Aorta (tissue), 5 donors: ENCODE measurements at regions not wholly inside any gene's neighbourhood (a gene's known extent, or its start where the extent isn't known, plus 50 kb on each side); places are given as distances from the start of the nearest gene placed in this dataset.

Experiments
- ATAC-seq: fragments of 200-7000 bp; cut with Tn5 transposase; one replicate; pipeline ENCODE4 v1.9.1; 2022; ENCODE audit warnings: moderate library complexity; ENCODE audit not compliant: low FRiP score
- DNase-seq, 2 donors: peaks; one replicate each; pipeline ENCODE4 v3.0.0-alpha.2; 2020
- H3K27ac ChIP-seq, 2 donors: one replicate each; pipeline ENCODE4 v1.5.1; 2013; ENCODE audit warnings: low read length in 2 of 2, mild to moderate bottlenecking in 2 of 2, moderate library complexity in 2 of 2, control low read depth in 1 of 2, inconsistent platforms in 1 of 2, low read depth in 1 of 2
- H3K27me3 ChIP-seq, 2 donors: one replicate each; pipeline ENCODE4 v1.6.1; 2013; ENCODE audit warnings: control low read depth in 1 of 2, low read length in 1 of 2, mild to moderate bottlenecking in 1 of 2, moderate library complexity in 1 of 2; ENCODE audit not compliant: insufficient read depth in 2 of 2, control insufficient read depth in 1 of 2
- H3K36me3 ChIP-seq, 2 donors: one replicate each; pipeline ENCODE4 v1.6.1; 2013; ENCODE audit warnings: control low read depth in 1 of 2, low read length in 1 of 2, mild to moderate bottlenecking in 1 of 2; ENCODE audit not compliant: insufficient read depth in 2 of 2, control insufficient read depth in 1 of 2
- H3K4me1 ChIP-seq, 2 donors: one replicate each; pipeline ENCODE4 v1.6.1; 2013; ENCODE audit warnings: low read length in 2 of 2, control low read depth in 1 of 2, mild to moderate bottlenecking in 1 of 2, moderate library complexity in 1 of 2; ENCODE audit not compliant: insufficient read depth in 2 of 2, control insufficient read depth in 1 of 2
- H3K4me3 ChIP-seq, 2 donors: one replicate each; pipeline ENCODE4 v1.5.1; 2013; ENCODE audit warnings: low read length in 2 of 2, control low read depth in 1 of 2, mild to moderate bottlenecking in 1 of 2
- H3K9me3 ChIP-seq: one replicate; pipeline ENCODE4 v1.6.1; 2013; ENCODE audit warnings: mild to moderate bottlenecking, low read length; ENCODE audit not compliant: control insufficient read depth
- WGBS, 2 donors: extraction: QIAGEN DNeasy Blood & Tissue Kit; methylation state at CpG; one replicate each; pipeline ENCODE4 v1.1.7; 2013; 5-methylcytosine and 5-hydroxymethylcytosine counted together
- intact Hi-C, 2 donors: fragments of 100-400 bp; cut with DNase I; formaldehyde crosslinking; loops; one replicate each; pipeline versions ENCODE4 v1.14.2 to v1.15.0; 2022
- donor health status: healthy with polysubstance abuse.
- donor health status: Bipolar disorder and iron deficiency.
- donor health status: DM: no; HTN: no; CAD: no.
- donor health status: DM: no; HTN: no; CAD: no.
- donor health status: DM: yes; HTN: yes; CAD: no.

- DNase-seq, result peak in 1 of 2 donors; percentile 58
- no peaks in the 10 kb centered on the region for H3K27me3 ChIP-seq
- WGBS, 2 donors, result 3 to 6% methylated on average over 4 of the region's 4 CpGs
- no peak overlapping the region for H3K27ac ChIP-seq
- H3K36me3 ChIP-seq, result no peaks in the 10 kb centered on the region
- intact Hi-C loops, result no loop called here
- peaks cover 0 to 10% of the 10 kb centered on the region in 2 donors for H3K4me1 ChIP-seq
- H3K9me3 ChIP-seq, result no peaks in the 10 kb centered on the region
- ATAC-seq, result peak; percentile 47
- no peak overlapping the region for H3K4me3 ChIP-seq
Measured at GRCh38 chr7:25636871-25637283, 408.6 kb upstream of the NPVF start.

- Histone ChIP-seq H3K4me3 (no peak overlapping the region), H3K36me3 (no peaks in the 10 kb centered on the region), H3K4me1 (peaks cover 0 to 7% of the 10 kb centered on the region in 2 donors), H3K27ac (no peak overlapping the region), H3K9me3 (no peaks in the 10 kb centered on the region), H3K27me3 (no peaks in the 10 kb centered on the region)
- ATAC-seq (no peak), DNase-seq (no peak)
- intact Hi-C loops, result no loop called here
Measured at GRCh38 chr7:25638068-25638467, 409.8 kb upstream of the NPVF start.

- Histone ChIP-seq H3K27ac (no peak overlapping the region), H3K27me3 (no peaks in the 10 kb centered on the region), H3K9me3 (no peaks in the 10 kb centered on the region), H3K36me3 (no peaks in the 10 kb centered on the region), H3K4me1 (peaks cover 0 to 7% of the 10 kb centered on the region in 2 donors), H3K4me3 (no peak overlapping the region)
- intact Hi-C loops, result no loop called here
- DNase-seq, result no peak
- WGBS, 2 donors, result 74 to 80% methylated on average over 7 of the region's 7 CpGs
- ATAC-seq, result no peak
Measured at GRCh38 chr7:25638590-25639244, 410.4 kb upstream of the NPVF start.

GRCh38 chr7:25642849-25643248 is 414.6 kb upstream of the NPVF start:
- H3K27me3 ChIP-seq, result no peaks in the 10 kb centered on the region
- ATAC-seq, result no peak
- H3K4me3 ChIP-seq, result no peak overlapping the region
- H3K36me3 ChIP-seq, result no peaks in the 10 kb centered on the region
- H3K27ac ChIP-seq, result no peak overlapping the region
- DNase-seq, result no peak
- H3K9me3 ChIP-seq, result no peaks in the 10 kb centered on the region
- no peaks in the 10 kb centered on the region for H3K4me1 ChIP-seq
- 93 to 94% methylated on average over 3 of the region's 3 CpGs for WGBS, 2 donors
- intact Hi-C loops, result no loop called here

- no peak for ATAC-seq
- no peaks in the 10 kb centered on the region for H3K36me3 ChIP-seq
- intact Hi-C loops, result no loop called here
- no peak overlapping the region for H3K27ac ChIP-seq
- WGBS, 2 donors, result 95 to 97% methylated on average over 5 of the region's 5 CpGs
- no peaks in the 10 kb centered on the region for H3K27me3 ChIP-seq
- no peaks in the 10 kb centered on the region for H3K9me3 ChIP-seq
- DNase-seq, result no peak
- H3K4me3 ChIP-seq, result no peak overlapping the region
- no peaks in the 10 kb centered on the region for H3K4me1 ChIP-seq
Measured at GRCh38 chr7:25643286-25643685, 415.0 kb upstream of the NPVF start.

- DNase-seq (no peak), ATAC-seq (no peak)
- Histone ChIP-seq H3K27ac (no peak overlapping the region), H3K4me3 (no peak overlapping the region), H3K9me3 (no peaks in the 10 kb centered on the region), H3K27me3 (no peaks in the 10 kb centered on the region), H3K36me3 (no peaks in the 10 kb centered on the region), H3K4me1 (no peaks in the 10 kb centered on the region)
- WGBS, 2 donors, result 92 to 94% methylated on average over 7 of the region's 7 CpGs
- intact Hi-C loops, result no loop called here
Measured at GRCh38 chr7:25643770-25644394, 415.6 kb upstream of the NPVF start.

- Histone ChIP-seq H3K4me3 (no peak overlapping the region), H3K4me1 (peaks cover 0 to 1% of the 10 kb centered on the region in 2 donors), H3K27ac (no peak overlapping the region), H3K9me3 (no peaks in the 10 kb centered on the region), H3K36me3 (no peaks in the 10 kb centered on the region), H3K27me3 (no peaks in the 10 kb centered on the region)
- DNase-seq (no peak), ATAC-seq (no peak)
- WGBS, 2 donors, result 86 to 89% methylated on average over 6 of the region's 6 CpGs
- intact Hi-C loops, result no loop called here
Measured at GRCh38 chr7:25646726-25647413, 418.6 kb upstream of the NPVF start.

- ATAC-seq (no peak), DNase-seq (no peak)
- Histone ChIP-seq H3K36me3 (no peaks in the 10 kb centered on the region), H3K4me1 (peaks cover 0 to 1% of the 10 kb centered on the region in 2 donors), H3K4me3 (no peak overlapping the region), H3K27ac (no peak overlapping the region), H3K27me3 (no peaks in the 10 kb centered on the region), H3K9me3 (no peaks in the 10 kb centered on the region)
- 49 to 100% methylated on average over 2 of the region's 2 CpGs for WGBS, 2 donors
- intact Hi-C loops, result no loop called here
Measured at GRCh38 chr7:25647872-25648271, 419.6 kb upstream of the NPVF start.

- intact Hi-C loops, result no loop called here
- no peak overlapping the region for H3K4me3 ChIP-seq
- peaks cover 0 to 1% of the 10 kb centered on the region in 2 donors for H3K4me1 ChIP-seq
- H3K27me3 ChIP-seq, result no peaks in the 10 kb centered on the region
- ATAC-seq, result no peak
- no peak overlapping the region for H3K27ac ChIP-seq
- no peak for DNase-seq
- WGBS, 2 donors, result 89 to 92% methylated on average over 1 of the region's 1 CpG
- no peaks in the 10 kb centered on the region for H3K36me3 ChIP-seq
- no peaks in the 10 kb centered on the region for H3K9me3 ChIP-seq
Measured at GRCh38 chr7:25652366-25652765, 424.1 kb upstream of the NPVF start.
